A172 (cell line): ENCODE measurements at regions not wholly inside any gene's neighbourhood (a gene's known extent, or its start where the extent isn't known, plus 50 kb on each side); places are given as distances from the start of the nearest gene placed in this dataset.

ENCODE experiments used
- DNase-seq: peaks from one replicate; pipeline ENCODE4 v3.0.0-alpha.2; 2015; ENCODE audit warnings: low spot score

DNA sequence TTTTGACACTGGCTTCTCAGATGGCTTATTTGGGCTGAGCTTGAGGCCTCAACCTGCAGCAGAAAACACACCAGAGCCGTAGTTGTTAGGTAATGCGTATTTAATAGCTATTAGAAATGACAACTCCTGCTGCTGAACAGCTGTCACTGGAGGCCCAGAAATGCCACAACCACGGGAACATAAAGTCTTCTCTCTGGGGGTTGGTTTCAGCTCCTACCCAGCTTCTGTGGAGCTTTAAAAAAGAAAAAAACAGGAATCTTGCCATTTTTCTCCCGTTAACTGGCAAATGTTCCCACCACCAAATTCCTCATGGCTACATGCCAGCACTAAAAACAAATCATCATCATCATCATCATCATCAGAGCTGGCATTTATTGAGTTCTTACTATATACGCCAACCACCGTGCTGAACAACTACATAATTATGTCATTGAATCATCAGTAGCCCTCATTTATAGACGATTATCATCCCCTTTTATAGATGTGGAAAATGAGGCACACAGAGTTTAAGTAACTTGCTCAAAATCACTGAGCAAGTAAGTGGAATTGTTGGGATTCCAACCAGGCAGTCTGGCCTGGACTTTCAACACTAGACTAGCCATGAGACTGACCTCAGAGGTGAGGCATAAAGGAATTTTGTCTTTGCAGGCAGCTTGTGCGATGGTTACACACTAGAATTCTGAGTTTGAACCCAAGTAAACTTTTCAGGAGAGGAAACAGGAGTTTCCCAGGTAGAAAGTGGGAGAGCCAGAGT, 185.3 kb upstream of the WWC1 start:
- DNase-seq = peak; percentile 89

DNA sequence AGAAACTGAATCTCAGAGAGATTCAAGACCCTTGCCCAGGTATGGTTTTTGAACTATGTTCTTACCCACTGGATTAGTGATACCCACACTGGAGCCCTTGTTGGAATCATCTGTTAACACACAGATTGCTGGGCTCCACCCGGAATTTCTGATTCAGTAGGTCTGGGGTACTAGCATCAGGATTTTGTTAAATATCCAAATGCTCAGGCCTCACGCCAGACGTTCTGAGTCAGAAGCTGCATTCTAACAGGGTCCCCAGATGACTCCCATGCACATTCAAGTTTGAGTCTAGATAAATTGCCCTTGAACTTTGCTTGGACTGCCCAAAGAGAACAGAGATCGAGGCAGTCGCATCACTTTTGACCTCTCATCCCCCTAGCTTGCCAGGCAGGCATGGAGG, 182.0 kb upstream of the WWC1 start:
- no peak for DNase-seq

DNA sequence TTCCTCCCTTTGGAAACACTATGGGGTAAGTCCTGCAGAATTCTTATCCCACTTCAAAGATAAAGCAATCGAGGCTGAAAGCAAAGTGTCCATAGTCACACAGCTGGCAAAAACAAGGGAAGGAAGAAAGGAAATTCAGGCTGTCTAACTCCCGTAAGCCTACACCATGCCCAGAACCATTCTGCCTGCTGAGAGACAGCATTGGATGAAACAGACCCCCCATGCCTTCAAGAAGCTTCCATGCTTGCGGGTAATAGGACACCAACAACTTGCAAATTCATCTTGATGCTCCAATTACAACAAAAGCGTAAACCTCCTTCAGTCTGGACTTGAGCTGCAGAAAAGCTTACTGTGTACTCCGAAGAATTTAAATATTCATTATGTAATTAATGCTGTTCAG, 181.1 kb upstream of the WWC1 start:
- DNase-seq = no peak

DNA sequence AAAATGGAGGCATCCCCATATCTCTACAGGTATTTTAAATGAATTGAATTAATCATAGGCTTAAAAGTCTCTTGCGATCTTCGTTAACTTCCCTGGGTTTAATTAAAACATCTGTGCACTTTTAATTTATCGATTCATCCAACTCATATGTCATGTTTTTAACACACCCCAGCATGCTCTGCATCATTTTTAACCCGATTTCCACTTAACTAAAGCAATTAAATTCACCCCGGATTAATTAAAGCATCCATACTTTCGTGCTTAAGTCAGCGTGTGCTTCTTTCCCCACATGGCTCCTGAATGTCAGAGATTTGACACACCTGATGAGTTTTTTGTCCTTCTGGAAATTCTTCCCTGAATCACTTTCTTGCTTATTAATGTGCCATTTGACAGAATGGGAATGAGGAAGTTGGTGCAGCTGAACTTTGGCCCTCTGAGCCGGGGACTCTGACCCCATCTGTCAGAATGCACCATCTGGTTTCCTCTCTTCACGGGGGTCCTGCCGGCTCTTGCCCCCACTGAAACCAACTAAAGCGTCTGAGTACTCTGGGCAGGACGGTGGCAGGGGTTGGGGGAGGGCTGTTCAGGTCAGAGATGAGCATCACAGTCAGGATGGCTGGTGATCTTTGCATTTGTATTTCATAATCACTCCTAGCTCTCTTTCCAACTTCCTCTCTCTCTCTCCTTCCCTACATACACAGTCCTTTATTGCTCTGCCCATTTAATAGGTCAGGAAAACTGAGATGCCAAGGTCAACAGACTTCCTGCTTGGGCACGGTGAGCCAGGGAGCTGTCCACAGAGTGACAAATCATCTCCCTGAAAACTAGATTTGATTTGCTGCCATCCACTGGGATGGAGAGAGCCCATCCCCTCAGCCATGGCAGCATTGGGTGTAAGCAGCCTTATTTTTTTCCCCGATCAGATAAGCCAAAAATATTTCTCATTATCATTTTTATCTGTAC, 180.3 kb upstream of the WWC1 start:
- no peak for DNase-seq

DNA sequence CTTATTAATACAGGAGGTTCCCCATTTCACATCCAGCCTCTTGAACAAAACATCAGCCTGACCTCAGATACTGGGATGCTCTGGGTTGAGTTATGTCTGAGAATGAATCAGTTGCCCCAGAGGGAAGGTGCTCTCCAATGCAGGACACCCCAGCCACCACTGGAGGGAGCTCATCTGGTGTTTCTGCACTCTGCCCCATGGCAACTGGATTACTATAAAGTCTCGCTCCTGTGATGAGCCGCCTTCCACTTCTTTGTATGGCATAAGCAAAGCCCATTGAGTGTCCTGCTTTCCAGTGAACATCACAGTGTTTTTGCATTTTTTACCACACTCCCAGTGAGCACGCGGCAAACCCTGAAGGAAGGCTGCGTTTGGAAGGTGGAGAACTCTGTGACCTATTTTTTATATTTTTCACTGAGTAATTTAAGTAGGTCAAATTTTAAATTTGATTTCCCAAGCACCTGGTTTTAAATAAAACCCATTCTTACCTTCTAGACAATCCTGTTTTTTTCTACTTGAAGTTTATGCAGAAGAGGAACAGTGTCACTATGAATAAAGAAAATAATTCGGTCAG, 176.9 kb upstream of the WWC1 start:
- peak; percentile 70 for DNase-seq

DNA sequence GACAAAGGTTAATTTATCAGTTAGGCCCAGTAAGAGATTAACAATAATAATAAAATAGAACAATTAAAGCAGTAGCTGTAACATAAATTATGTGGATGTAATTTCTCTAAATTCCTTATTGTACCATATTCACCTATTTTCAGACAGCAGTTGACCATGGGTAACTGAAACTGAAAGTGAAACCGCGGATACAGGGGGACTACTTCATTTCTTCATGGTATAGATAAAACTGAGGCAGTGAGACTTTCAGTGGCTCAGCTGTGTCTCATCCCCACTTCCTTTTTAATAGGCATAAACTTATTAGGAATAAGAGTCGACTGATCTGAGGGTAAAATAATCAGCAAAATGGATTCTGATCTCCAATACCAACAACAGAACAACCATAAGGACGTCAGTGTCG, 174.0 kb upstream of the WWC1 start:
- no peak for DNase-seq

DNA sequence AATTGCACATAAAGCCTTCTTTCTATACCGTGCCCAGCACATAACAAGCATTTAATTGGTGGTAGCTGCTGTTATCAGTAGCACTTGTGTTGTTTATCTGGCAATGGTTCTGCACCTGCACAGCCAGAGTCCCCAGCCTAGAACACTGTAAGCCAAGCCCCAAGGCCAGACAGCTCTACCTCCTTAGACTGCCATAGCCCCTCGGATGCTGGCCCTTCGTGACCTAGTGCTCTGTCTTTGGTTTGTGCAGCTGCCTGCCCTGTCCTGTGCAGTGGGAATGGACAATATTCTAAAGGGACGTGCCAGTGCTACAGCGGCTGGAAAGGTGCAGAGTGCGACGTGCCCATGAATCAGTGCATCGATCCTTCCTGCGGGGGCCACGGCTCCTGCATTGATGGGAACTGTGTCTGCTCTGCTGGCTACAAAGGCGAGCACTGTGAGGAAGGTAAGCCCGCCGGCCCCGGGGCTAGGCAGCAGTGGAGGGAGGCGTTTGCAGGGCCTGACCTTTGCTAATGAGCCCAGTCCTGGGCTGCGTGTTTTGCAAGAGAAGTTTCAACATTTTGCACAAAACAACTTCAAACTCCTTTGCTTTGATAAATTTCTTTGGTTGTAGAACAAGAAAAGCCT, 173.3 kb upstream of the WWC1 start:
- DNase-seq = no peak

DNA sequence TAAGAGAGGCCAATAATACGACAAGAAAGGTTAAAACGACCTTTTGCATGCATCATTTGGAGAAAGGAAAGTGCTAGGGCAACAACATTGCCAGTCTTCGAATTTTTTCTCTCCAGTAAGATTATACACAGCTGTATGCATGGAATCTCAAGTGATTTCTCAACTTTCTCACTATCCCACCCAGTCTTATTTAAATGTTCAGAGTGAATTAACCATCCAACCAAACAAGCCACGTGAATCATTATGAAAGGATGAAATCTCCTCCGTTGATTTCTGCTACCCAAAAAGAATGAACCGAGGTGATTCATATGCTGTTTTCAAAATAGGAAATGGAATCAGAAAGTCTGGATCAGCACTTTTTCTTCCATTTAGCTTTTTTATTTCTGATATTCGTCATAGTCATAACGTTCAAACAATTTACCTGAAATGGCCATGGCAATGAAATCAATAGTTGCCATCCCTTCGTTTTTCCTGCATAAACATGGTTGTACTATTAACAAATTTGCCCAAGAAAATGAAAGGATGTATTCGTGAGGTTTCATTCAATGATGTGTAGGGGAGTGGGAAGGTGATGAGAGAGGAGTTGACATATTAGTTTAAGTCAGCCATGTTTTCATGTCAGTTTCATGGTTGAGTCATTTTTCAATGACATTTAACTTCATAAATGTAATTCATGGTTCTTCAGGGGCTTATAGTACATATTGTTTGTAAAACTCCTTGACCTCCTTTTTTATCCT, 170.9 kb upstream of the WWC1 start:
- no peak for DNase-seq

DNA sequence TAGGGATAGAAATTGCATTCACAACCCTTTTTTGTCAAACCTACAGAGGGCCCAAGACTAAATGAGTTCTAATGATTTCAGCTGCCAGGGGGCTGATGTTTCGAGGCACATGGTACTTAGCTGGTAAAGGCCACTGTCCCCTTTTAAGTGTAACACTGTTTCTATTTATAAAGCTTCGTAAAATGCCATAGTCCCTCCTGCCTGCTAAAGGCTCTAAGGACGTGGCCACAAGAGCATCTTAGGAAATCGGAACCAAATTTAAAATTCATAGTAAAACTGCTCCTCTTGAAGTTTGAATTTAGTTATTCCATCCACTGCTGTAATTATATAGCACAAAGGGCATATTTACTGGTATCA, 170.3 kb upstream of the WWC1 start:
- no peak for DNase-seq

DNA sequence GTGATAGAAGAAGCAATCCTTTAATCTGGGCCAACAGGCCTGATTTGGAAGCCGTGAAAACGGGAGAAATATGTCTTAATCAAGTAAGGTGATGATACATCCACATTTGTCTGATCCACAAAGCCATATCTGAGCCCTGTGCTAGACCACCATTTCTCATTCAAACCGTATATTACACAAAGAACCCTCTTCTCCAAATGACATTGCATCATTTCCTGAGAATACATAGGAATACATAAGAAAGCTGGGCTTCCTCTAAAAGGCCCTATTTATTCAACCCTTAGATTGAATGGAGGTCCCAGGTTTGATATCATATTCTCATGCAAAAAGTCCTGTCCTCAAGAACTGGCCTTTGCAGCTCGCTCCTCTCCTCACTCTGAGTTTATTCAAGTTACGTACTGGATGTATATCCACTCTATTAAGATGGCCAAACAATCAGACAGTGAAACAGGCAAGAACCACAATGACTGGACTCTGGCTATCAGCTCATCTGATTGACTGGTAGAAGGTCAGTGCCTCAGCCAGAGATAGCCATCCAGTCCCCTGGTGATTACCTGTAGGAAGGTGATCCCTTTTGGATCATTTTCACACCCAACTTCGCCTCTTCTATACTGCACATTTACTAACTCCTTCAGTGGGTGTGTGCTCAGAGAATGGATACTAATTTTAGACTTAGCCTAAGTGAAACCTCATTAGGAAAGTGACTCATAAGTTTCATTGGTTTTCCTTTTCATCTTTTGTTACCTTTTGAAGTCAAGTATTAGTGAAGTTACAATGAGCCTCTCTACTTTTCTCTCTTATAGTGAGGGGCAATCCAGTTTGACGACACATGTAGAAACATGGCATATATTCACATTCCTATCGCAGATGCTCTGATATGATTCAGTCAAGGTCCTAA, 167.6 kb upstream of the WWC1 start:
- no peak for DNase-seq

DNA sequence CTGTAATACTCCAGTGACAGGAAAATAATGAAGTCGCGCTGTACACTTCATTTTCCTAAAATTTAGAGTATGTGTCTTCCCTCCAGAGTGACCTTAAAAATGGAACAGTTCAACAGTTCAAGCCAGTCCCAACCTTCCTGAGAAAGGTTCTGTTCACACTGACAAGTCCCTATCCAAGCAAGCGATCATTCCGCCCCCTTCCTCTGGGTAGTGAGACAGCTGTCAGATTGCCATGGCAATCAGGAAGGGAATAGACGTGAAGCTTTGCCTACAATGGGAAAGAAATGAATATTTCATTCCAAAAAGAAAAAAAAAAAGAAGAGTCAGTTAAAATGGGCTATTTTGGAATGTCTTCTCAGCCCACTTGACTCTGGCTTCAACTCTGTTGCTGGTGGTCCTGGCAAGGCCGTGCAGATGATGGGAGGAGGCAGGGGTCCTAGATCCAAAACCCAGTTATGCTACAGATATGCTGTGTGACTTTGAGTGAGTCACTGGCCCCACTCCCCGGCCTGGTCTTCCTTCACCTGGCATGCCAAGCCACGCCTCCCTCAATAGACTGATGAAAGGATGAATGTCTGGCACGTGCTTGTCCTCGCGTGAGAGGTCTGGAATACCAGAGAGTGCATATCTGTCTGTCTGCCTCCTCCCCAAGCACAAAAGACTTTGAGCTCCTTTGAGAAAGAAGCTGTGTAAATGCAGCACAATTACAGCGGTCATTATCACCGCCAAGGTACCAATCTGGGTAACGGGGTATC, 165.8 kb upstream of the WWC1 start:
- DNase-seq = no peak

DNA sequence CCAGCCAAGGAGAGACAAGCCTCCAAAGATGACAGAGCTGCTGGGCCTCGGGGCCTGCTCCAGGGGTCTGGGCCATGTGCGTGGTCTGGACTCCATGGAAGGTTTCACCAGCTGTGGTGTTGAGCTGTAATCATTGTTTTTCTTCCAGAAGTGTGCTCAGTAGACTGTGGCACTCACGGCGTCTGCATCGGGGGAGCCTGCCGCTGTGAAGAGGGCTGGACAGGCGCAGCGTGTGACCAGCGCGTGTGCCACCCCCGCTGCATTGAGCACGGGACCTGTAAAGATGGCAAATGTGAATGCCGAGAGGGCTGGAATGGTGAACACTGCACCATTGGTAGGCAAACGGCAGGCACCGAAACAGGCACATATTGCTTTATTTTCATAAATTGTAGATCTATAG, 164.8 kb upstream of the WWC1 start:
- DNase-seq = no peak

DNA sequence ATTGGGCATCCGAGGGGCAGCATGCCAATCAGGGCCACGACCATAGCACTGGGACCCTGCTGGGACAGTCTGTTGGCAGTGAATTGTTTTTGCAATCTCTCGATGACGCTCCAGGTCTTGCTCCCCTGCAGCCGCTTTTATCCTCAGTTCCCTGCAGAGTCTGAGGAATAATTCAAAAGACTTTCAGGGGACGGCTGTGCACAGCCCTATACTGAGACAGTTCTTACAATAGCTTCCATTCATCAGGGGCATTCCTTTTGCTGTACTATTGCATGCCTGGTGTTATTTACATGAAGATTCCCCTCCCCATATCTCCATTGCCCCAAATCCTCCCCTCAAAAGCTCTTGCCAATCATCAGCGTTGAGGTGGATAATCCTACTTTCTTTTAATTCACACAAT, 163.3 kb upstream of the WWC1 start:
- no peak for DNase-seq

DNA sequence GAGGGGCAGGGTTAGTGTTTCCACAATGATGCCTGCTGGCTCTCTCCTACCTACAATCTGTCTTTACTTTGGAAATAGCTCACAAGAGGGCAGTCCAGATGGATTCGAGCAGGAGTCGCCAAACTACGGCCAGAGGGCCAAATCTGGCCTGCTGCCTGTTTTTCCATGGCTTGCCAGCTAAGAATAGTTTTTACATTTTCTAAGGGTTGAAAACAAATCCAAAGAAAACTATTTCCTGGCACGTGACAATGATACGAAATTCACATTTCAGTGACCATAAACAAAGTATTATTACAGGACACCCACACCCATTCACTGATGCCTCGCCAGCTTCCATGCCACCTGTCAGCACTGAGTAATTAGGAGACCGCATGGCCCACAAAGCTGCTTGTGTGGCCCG, 162.9 kb upstream of the WWC1 start:
- DNase-seq = no peak

DNA sequence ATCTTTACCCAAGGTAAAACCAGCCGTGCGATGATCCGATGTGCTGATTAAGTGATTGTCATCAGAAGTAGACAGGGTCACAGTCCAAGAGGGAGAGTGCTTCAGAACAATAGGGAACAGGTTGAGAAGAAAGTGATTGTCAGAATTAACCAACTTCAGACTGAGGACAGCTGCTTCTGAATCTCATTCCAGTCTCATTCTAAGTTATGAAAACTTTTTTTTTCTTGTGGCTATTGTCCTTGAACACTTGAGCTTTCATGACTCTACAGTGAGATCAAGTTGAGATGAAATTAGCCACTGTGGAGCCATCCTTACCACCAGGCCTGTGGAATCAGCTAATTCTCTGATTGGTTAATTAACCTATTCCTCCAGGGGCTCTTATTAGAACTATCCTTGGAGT, 159.9 kb upstream of the WWC1 start:
- DNase-seq = no peak

DNA sequence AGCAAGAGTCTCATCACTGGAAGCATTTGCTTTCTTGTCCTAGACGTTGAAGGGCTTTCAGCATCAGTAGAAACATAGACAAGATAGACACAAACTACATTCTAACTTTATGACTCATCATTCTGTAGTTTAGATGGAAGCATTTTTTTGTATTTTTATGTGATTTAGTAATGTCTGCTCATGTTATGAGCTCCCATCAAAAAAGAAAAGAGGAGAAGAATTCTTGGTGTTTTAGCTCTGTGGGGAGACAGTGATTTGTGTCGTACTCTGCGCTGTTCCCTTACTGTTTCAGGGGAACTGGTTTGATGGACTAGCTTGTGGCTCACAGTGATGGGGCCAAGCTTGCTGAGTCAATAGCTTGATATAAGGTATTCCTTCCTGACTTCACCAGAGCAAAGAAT, 159.2 kb upstream of the WWC1 start:
- DNase-seq = peak; percentile 36

DNA sequence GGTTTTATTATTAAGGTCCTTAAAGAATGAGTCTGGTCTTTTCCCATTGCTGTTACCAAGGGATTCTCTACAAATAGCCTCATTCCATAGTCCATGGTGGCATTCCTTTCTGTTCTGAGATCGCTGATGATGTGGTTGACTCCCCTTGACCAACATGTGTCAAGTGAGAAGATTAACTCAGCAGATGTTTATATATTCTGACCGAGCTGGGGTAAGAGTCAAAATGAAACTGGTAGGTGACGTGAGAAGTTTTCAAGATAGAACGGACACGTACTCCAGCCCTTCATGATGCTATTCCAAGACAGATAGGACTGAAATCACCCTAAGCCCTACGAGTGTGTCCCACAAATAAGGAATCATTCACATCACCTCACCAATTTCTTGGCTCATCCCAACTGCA, 155.5 kb upstream of the WWC1 start:
- DNase-seq = no peak

DNA sequence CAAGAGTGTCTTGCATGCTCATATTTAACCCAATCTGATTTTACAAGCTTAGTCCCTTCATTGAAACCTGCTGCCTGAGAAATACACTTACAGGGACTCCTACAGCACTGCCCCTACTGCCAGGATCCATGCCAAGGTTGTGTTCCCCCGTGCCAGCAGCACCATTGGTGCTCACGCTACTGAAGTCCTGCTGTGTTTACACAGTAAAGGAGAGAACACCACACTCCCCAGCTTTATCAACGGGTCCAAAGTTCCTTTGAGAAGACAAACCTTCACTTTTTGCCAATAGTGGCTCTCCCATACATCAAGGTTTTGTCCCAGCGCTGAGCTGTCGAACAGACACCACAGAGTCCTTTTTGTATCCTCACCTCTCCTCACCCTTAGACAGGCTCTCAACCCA, 155.1 kb upstream of the WWC1 start:
- DNase-seq = no peak

DNA sequence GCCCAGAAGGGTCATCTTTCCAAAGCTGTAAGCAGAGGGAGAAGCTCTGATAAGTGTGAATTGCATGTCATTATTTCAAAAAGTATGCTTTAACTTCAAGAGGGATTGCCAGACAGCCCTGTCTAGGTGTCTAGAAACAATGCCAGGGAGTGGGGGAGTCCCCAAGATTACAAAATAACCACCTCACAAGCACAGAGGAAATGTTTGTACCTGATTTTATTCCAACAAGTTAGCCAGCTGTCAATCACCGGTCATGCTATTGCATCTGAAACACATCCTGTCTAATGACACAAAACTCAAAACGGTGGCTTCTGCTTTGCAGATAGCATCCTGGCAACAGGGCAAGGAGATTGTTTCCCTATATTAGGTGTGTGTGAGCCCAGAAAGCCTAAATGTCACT, 154.2 kb upstream of the WWC1 start:
- DNase-seq = no peak

DNA sequence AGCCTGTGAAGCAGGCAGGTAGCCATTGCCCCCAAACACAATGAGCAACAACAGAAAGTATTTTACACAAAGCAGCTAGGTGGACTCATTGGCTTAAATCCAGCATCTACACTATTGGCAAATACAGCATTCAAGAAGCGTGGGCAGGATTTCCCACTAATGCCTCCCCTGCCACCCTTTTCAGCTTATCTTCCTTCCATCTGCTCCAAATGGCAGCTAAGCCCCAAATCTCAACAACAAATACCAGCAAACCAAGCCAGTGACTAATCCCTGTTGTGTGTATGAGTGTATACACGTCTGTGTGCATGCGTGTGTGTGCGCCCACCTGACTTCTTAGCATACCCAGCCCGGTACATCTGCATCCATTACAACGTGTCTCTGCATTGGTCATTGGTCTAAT, 151.2 kb upstream of the WWC1 start:
- DNase-seq = no peak
